ENCODE measurements at regions not wholly inside any gene's neighbourhood (a gene's known extent, or its start where the extent isn't known, plus 50 kb on each side); places are given as distances from the start of the nearest gene placed in this dataset.

- Histone ChIP-seq H4K20me1 (ENCODE audit: insufficient read depth) (no peaks in the 10 kb centered on the region), H3K9ac (no peak overlapping the region), H3K79me2 (ENCODE audit: insufficient read depth, low read depth) (no peaks in the 10 kb centered on the region), H3K27me3 (ENCODE audit: insufficient read depth, low read depth) (no peaks in the 10 kb centered on the region), H3K4me3 (IDR thresholded peaks at IDR 0.05; ENCODE audit: insufficient read depth, low read depth, low read length) (no peak overlapping the region), H3K27ac (no peak overlapping the region), H3K4me2 (no peak overlapping the region), H3K4me1 (ENCODE audit: low read depth, poor library complexity, severe bottlenecking) (no peaks in the 10 kb centered on the region), H2AFZ (ENCODE audit: low read depth) (no peak overlapping the region), H3K36me3 (ENCODE audit: insufficient read depth) (no peaks in the 10 kb centered on the region)
- no peak for TF ChIP-seq CTCF (conservative IDR thresholded peaks at IDR 0.05; ENCODE audit: low read depth, low read length)
Observed at GRCh38 chr7:46852795-46853194, 729.1 kb downstream of the TNS3 start.

- H4K20me1 ChIP-seq (ENCODE audit: insufficient read depth): no peaks in the 10 kb centered on the region
- no peak for TF ChIP-seq CTCF (conservative IDR thresholded peaks at IDR 0.05; ENCODE audit: low read depth, low read length)
- H3K79me2 ChIP-seq (ENCODE audit: insufficient read depth, low read depth): no peaks in the 10 kb centered on the region
- H3K4me1 ChIP-seq (ENCODE audit: low read depth, poor library complexity, severe bottlenecking): no peaks in the 10 kb centered on the region
- no peak overlapping the region for H3K4me2 ChIP-seq
- H3K4me3 ChIP-seq (IDR thresholded peaks at IDR 0.05; ENCODE audit: insufficient read depth, low read depth, low read length): no peak overlapping the region
- H3K27me3 ChIP-seq (ENCODE audit: insufficient read depth, low read depth): no peaks in the 10 kb centered on the region
- H3K36me3 ChIP-seq (ENCODE audit: insufficient read depth): no peaks in the 10 kb centered on the region
- no peak overlapping the region for H3K27ac ChIP-seq
- H3K9ac ChIP-seq: no peak overlapping the region
- H2AFZ ChIP-seq (ENCODE audit: low read depth): no peak overlapping the region
Observed at GRCh38 chr7:46850563-46851330, 731.2 kb downstream of the TNS3 start.

- H3K27ac ChIP-seq: no peak overlapping the region
- no peak overlapping the region for H3K9ac ChIP-seq
- no peaks in the 10 kb centered on the region for H3K36me3 ChIP-seq (ENCODE audit: insufficient read depth)
- no peaks in the 10 kb centered on the region for H3K79me2 ChIP-seq (ENCODE audit: insufficient read depth, low read depth)
- H3K4me2 ChIP-seq: no peak overlapping the region
- no peak for TF ChIP-seq CTCF (conservative IDR thresholded peaks at IDR 0.05; ENCODE audit: low read depth, low read length)
- no peak overlapping the region for H2AFZ ChIP-seq (ENCODE audit: low read depth)
- H3K27me3 ChIP-seq (ENCODE audit: insufficient read depth, low read depth): no peaks in the 10 kb centered on the region
- H3K4me3 ChIP-seq (IDR thresholded peaks at IDR 0.05; ENCODE audit: insufficient read depth, low read depth, low read length): no peak overlapping the region
- no peaks in the 10 kb centered on the region for H4K20me1 ChIP-seq (ENCODE audit: insufficient read depth)
- H3K4me1 ChIP-seq (ENCODE audit: low read depth, poor library complexity, severe bottlenecking): no peaks in the 10 kb centered on the region
Observed at GRCh38 chr7:46848944-46849343, 733.0 kb downstream of the TNS3 start.

- Histone ChIP-seq H2AFZ (ENCODE audit: low read depth) (no peak overlapping the region), H3K36me3 (ENCODE audit: insufficient read depth) (no peaks in the 10 kb centered on the region), H4K20me1 (ENCODE audit: insufficient read depth) (no peaks in the 10 kb centered on the region), H3K4me3 (IDR thresholded peaks at IDR 0.05; ENCODE audit: insufficient read depth, low read depth, low read length) (no peak overlapping the region), H3K4me1 (ENCODE audit: low read depth, poor library complexity, severe bottlenecking) (no peaks in the 10 kb centered on the region), H3K79me2 (ENCODE audit: insufficient read depth, low read depth) (no peaks in the 10 kb centered on the region), H3K27me3 (ENCODE audit: insufficient read depth, low read depth) (no peaks in the 10 kb centered on the region), H3K4me2 (no peak overlapping the region), H3K27ac (no peak overlapping the region), H3K9ac (no peak overlapping the region)
- TF ChIP-seq CTCF (conservative IDR thresholded peaks at IDR 0.05; ENCODE audit: low read depth, low read length): no peak
Observed at GRCh38 chr7:46848311-46848710, 733.6 kb downstream of the TNS3 start.
